ENCODE measurements at regions not wholly inside any gene's neighbourhood (a gene's known extent, or its start where the extent isn't known, plus 50 kb on each side); places are given as distances from the start of the nearest gene placed in this dataset.

GRCh38 chr6:14559746-14560536, 442.4 kb downstream of the CD83 start:
- no peak for TF ChIP-seq CTCF (IDR thresholded peaks at IDR 0.05)
- TF ChIP-seq ZNF121 (CRISPR knock-in tag; IDR thresholded peaks at IDR 0.05) = no peak
- TF ChIP-seq ZBTB43 (CRISPR knock-in tag; IDR thresholded peaks at IDR 0.05) = no peak
- no peak for TF ChIP-seq FOXK1 (CRISPR knock-in tag; IDR thresholded peaks at IDR 0.05)
- no peak for TF ChIP-seq ELF4 (CRISPR knock-in tag; IDR thresholded peaks at IDR 0.05; ENCODE audit: low read depth)
- no peak for TF ChIP-seq TEAD1 (CRISPR knock-in tag; IDR thresholded peaks at IDR 0.05)
- TF ChIP-seq SP1 (CRISPR knock-in tag; conservative IDR thresholded peaks at IDR 0.05) = no peak
- no peak for TF ChIP-seq MXD4 (CRISPR knock-in tag; IDR thresholded peaks at IDR 0.05; ENCODE audit: borderline replicate concordance)
- TF ChIP-seq SMAD4 (CRISPR knock-in tag; IDR thresholded peaks at IDR 0.05) = no peak
- TF ChIP-seq MAX (CRISPR knock-in tag; IDR thresholded peaks at IDR 0.05) = no peak
- TF ChIP-seq NR2C2 (CRISPR knock-in tag; IDR thresholded peaks at IDR 0.05) = no peak
- TF ChIP-seq ESRRA (CRISPR knock-in tag; IDR thresholded peaks at IDR 0.05; ENCODE audit: borderline replicate concordance) = no peak
